Smooth muscle cell (in vitro differentiated cells): ENCODE measurements at regions not wholly inside any gene's neighbourhood (a gene's known extent, or its start where the extent isn't known, plus 50 kb on each side); places are given as distances from the start of the nearest gene placed in this dataset.

Source experiments
- DNase-seq: peaks from one replicate; lab custom pipeline; 2025; ENCODE audit not compliant: unreplicated experiment; lab: John Stamatoyannopoulos, UW
- H2AFZ ChIP-seq: fragments of 200-600 bp; sonication (generic); 2 replicates; pipeline ENCODE4 v1.6.0; 2016; ENCODE audit warnings: antibody characterized with exemption, low read depth, mild to moderate bottlenecking
- H3F3A ChIP-seq: fragments of 200-600 bp; sonication (generic); 2 replicates; pipeline ENCODE4 v1.6.0; 2017; ENCODE audit warnings: antibody characterized with exemption, low read depth
- H3K27ac ChIP-seq: fragments of 200-600 bp; sonication (generic); 2 replicates; pipeline ENCODE4 v1.5.1; 2016; ENCODE audit warnings: low read depth, mild to moderate bottlenecking
- H3K27me3 ChIP-seq: fragments of 200-600 bp; sonication (generic); 2 replicates; pipeline ENCODE4 v1.6.1; 2016; ENCODE audit warnings: low read depth, mild to moderate bottlenecking
- H3K36me3 ChIP-seq: fragments of 200-600 bp; sonication (generic); 2 replicates; pipeline ENCODE4 v1.5.1; 2016; ENCODE audit warnings: low read depth
- H3K4me1 ChIP-seq: fragments of 200-600 bp; sonication (generic); 2 replicates; pipeline ENCODE4 v1.5.1; 2016; ENCODE audit warnings: low read depth
- H3K4me2 ChIP-seq: fragments of 200-600 bp; sonication (generic); 2 replicates; pipeline ENCODE4 v1.6.0; 2016; ENCODE audit warnings: mild to moderate bottlenecking
- H3K4me3 ChIP-seq: fragments of 200-600 bp; sonication (generic); 2 replicates; pipeline ENCODE4 v1.5.1; 2016; ENCODE audit warnings: mild to moderate bottlenecking
- H3K79me2 ChIP-seq: fragments of 200-600 bp; sonication (generic); 2 replicates; pipeline ENCODE4 v1.6.0; 2016; ENCODE audit warnings: low read depth, mild to moderate bottlenecking
- H3K9ac ChIP-seq: fragments of 200-600 bp; sonication (generic); 2 replicates; pipeline ENCODE4 v1.6.0; 2016; ENCODE audit warnings: low read depth
- H3K9me3 ChIP-seq: fragments of 200-600 bp; sonication (generic); replicated peaks from 2 replicates; pipeline ENCODE4 v1.5.1; 2016; ENCODE audit warnings: low read depth
- H4K20me1 ChIP-seq: fragments of 200-600 bp; sonication (generic); 2 replicates; pipeline ENCODE4 v1.6.0; 2016; ENCODE audit warnings: low read depth
- WGBS: methylation state at CpG from one replicate; pipeline ENCODE4 v1.1.7; 2016; ENCODE audit warnings: low lambda C conversion rate; 5-methylcytosine and 5-hydroxymethylcytosine counted together
- TF ChIP-seq, protein P1 (sequence below): fragments of 200-600 bp; sonication (generic); IDR thresholded peaks from 2 replicates; pipeline ENCODE4 v1.5.1; 2017; ENCODE audit warnings: borderline replicate concordance, mild to moderate bottlenecking, antibody characterized with exemption; ENCODE audit not compliant: insufficient read depth, poor library complexity, severe bottlenecking

DNA sequence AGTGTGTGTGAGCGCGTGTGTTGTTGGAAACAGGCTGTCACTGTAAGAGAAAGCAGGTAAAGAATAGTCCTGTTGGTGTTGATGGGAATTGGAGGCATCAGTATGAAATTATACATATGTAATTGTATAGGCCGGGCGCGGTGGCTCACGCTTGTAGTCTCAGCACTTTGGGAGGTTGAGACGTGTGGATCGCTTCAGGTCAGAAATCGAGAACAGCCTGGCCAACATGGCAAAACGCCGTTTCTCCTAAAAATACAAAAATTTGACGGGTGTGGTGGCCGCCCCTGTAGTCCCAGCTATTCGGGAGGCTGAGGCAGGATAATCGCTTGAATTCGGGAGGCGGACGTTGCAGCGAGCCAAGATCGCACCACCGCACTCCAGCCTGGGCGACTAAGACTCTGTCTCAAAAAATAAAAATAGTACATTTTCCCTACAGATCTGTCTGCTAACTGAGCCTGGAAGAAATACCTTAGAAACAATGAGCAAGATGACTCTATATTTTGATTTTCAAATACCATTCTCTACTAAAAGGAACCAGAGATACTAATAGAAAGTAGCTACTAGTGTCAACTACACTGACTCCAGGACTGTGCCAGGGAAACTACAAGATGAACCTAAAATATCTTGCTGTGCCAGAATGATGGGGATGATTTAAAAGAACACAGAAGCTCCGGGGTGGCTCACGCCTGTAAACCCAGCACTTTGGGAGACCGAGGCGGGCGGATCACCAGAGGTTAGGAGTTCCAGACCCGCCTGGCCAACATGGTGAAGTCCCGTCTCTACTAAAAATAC is 110.8 kb downstream of the TRIM27 start:
- DNase-seq: no peak
- peak overlapping the region; percentile 10 for H3K4me2 ChIP-seq
- peaks cover 99% of the 10 kb centered on the region for H3K27me3 ChIP-seq

GRCh38 chr6:28814032-28814976 is 109.5 kb downstream of the TRIM27 start:
- Histone ChIP-seq H3K9me3 (no peaks in the 10 kb centered on the region), H3K27ac (no peak overlapping the region), H3K4me1 (peaks cover 18% of the 10 kb centered on the region), H3K4me2 (peak overlapping the region; percentile 86), H2AFZ (peak overlapping the region; percentile 9), H3K79me2 (no peaks in the 10 kb centered on the region), H3F3A (no peaks in the 10 kb centered on the region), H3K36me3 (no peaks in the 10 kb centered on the region), H3K27me3 (peaks cover 100% of the 10 kb centered on the region), H3K4me3 (peak overlapping the region; percentile 44), H4K20me1 (no peaks in the 10 kb centered on the region), H3K9ac (no peak overlapping the region)
- 3% methylated on average over 44 of the region's 49 CpGs for WGBS
- no peak for DNase-seq
- TF ChIP-seq, protein P1, sequence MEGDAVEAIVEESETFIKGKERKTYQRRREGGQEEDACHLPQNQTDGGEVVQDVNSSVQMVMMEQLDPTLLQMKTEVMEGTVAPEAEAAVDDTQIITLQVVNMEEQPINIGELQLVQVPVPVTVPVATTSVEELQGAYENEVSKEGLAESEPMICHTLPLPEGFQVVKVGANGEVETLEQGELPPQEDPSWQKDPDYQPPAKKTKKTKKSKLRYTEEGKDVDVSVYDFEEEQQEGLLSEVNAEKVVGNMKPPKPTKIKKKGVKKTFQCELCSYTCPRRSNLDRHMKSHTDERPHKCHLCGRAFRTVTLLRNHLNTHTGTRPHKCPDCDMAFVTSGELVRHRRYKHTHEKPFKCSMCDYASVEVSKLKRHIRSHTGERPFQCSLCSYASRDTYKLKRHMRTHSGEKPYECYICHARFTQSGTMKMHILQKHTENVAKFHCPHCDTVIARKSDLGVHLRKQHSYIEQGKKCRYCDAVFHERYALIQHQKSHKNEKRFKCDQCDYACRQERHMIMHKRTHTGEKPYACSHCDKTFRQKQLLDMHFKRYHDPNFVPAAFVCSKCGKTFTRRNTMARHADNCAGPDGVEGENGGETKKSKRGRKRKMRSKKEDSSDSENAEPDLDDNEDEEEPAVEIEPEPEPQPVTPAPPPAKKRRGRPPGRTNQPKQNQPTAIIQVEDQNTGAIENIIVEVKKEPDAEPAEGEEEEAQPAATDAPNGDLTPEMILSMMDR: no peak

More for the DNA sequence above, 110.8 kb downstream of the TRIM27 start:
- Histone ChIP-seq H3F3A (no peaks in the 10 kb centered on the region), H3K9ac (no peak overlapping the region), H3K4me3 (peak overlapping the region; percentile 44), H2AFZ (no peak overlapping the region), H3K79me2 (no peaks in the 10 kb centered on the region), H3K4me1 (peaks cover 18% of the 10 kb centered on the region), H3K27ac (no peak overlapping the region), H3K9me3 (no peaks in the 10 kb centered on the region), H3K36me3 (no peaks in the 10 kb centered on the region), H4K20me1 (no peaks in the 10 kb centered on the region)
- TF ChIP-seq, protein P1: no peak
- WGBS: 20% methylated on average over 29 of the region's 29 CpGs

- Histone ChIP-seq H3K4me2 (peak overlapping the region; percentile 80), H3K4me1 (peaks cover 11% of the 10 kb centered on the region), H3F3A (no peaks in the 10 kb centered on the region), H3K9ac (no peak overlapping the region), H3K79me2 (no peaks in the 10 kb centered on the region), H2AFZ (no peak overlapping the region), H3K36me3 (no peaks in the 10 kb centered on the region), H4K20me1 (no peaks in the 10 kb centered on the region), H3K27ac (no peak overlapping the region), H3K27me3 (peaks cover 91% of the 10 kb centered on the region), H3K4me3 (peak overlapping the region; percentile 27), H3K9me3 (no peaks in the 10 kb centered on the region)
- DNase-seq: no peak
- TF ChIP-seq, protein P1: no peak
- 24% methylated on average over 15 of the region's 15 CpGs for WGBS
These were observed 107.4 kb downstream of the TRIM27 start for GRCh38 chr6:28816339-28816908.
